OCI-LY7 (cell line): ENCODE measurements at regions not wholly inside any gene's neighbourhood (a gene's known extent, or its start where the extent isn't known, plus 50 kb on each side); places are given as distances from the start of the nearest gene placed in this dataset.

Source experiments
- BruUV-seq: library from RNA; stranded (reverse); fragments of 400-500 nt; replicated peaks from 2 replicates; lab custom pipeline; 2021; lab: Mats Ljungman, UMichigan
- CTCF ChIA-PET: fragments of 300-600 bp; sonication (Branson Sonifier 250); formaldehyde crosslinking; loops from one replicate; lab custom pipeline; 2022; ENCODE audit warnings: antibody characterized with exemption; ENCODE audit not compliant: unreplicated experiment; lab: Charles Lee
- POLR2A ChIA-PET: fragments of 300-600 bp; sonication (Branson Sonifier 250); formaldehyde crosslinking; loops from one replicate; lab custom pipeline; 2022; ENCODE audit warnings: antibody characterized with exemption; lab: Charles Lee
- DNase-seq: peaks from one replicate; pipeline ENCODE4 v3.0.0-alpha.2; 2015; ENCODE audit warnings: low spot score
- H2AFZ ChIP-seq: fragments of 200-600 bp; sonication (generic), shearing (Covaris generic); 2 replicates; pipeline ENCODE4 v1.6.1; 2014; ENCODE audit warnings: mild to moderate bottlenecking, antibody characterized with exemption, low read length, moderate library complexity
- H3K27ac ChIP-seq: fragments of 200-600 bp; sonication (generic); 2 replicates; pipeline ENCODE4 v1.5.1; 2014; ENCODE audit warnings: mixed run types, low read depth, mild to moderate bottlenecking, moderate library complexity, low read length, inconsistent platforms; ENCODE audit not compliant: poor library complexity, severe bottlenecking
- H3K36me3 ChIP-seq: fragments of 200-600 bp; sonication (generic); 2 replicates; pipeline ENCODE4 v1.6.1; 2014; ENCODE audit warnings: mild to moderate bottlenecking, antibody characterized with exemption, low read length, moderate library complexity, mixed read lengths; ENCODE audit not compliant: insufficient read depth
- H3K4me1 ChIP-seq: fragments of 200-600 bp; sonication (generic); 2 replicates; pipeline ENCODE4 v1.5.1; 2014; ENCODE audit warnings: mild to moderate bottlenecking, low read length; ENCODE audit not compliant: insufficient read depth, poor library complexity, severe bottlenecking
- H3K4me2 ChIP-seq: fragments of 200-600 bp; sonication (generic); 2 replicates; pipeline ENCODE4 v1.6.1; 2014; ENCODE audit warnings: mild to moderate bottlenecking, low read length
- H3K4me3 ChIP-seq: fragments of 200-600 bp; sonication (generic); 2 replicates; pipeline ENCODE4 v1.5.1; 2014; ENCODE audit warnings: mild to moderate bottlenecking, low read depth, low read length; ENCODE audit not compliant: poor library complexity, severe bottlenecking
- H3K79me2 ChIP-seq: fragments of 200-600 bp; sonication (generic); 2 replicates; pipeline ENCODE4 v1.6.1; 2016; ENCODE audit warnings: low read depth, mild to moderate bottlenecking, low read length, moderate library complexity, mixed read lengths; ENCODE audit not compliant: insufficient read depth
- H3K9me2 ChIP-seq: fragments of 200-600 bp; sonication (generic); 2 replicates; pipeline ENCODE4 v1.6.1; 2016; ENCODE audit warnings: mild to moderate bottlenecking, low read length, mixed read lengths; ENCODE audit not compliant: insufficient read depth
- H3K9me3 ChIP-seq: fragments of 200-600 bp; sonication (generic); 2 replicates; pipeline ENCODE4 v1.6.1; 2014; ENCODE audit warnings: mild to moderate bottlenecking, mixed run types, low read length, mixed read lengths
- H4K20me1 ChIP-seq: fragments of 200-600 bp; sonication (generic); 2 replicates; pipeline ENCODE4 v1.6.1; 2014; ENCODE audit warnings: mild to moderate bottlenecking, antibody characterized with exemption, low read length, moderate library complexity, mixed read lengths; ENCODE audit not compliant: insufficient read depth
- CTCF ChIP-seq: fragments of 200-600 bp; sonication (generic); conservative IDR thresholded peaks from 2 replicates; pipeline ENCODE4 v1.5.1; 2014; ENCODE audit warnings: mild to moderate bottlenecking, antibody characterized with exemption, low read length, moderate library complexity, mixed read lengths
- EZH2phosphoT487 ChIP-seq: fragments of 200-600 bp; sonication (generic); IDR thresholded peaks from 2 replicates; pipeline ENCODE4 v1.6.1; 2018; ENCODE audit warnings: low read depth, borderline replicate concordance, mild to moderate bottlenecking, mixed run types, antibody characterized with exemption, low read length, moderate library complexity, mixed read lengths
- intact Hi-C: fragments of 100-400 bp; cut with micrococcal nuclease; formaldehyde crosslinking; loops from one replicate; pipeline ENCODE4 v1.10.0; 2022; ENCODE audit not compliant: unreplicated experiment

- Histone ChIP-seq H3K4me1 (no peaks in the 10 kb centered on the region), H2AFZ (no peak overlapping the region), H3K27ac (no peak overlapping the region), H3K4me3 (no peak overlapping the region), H3K9me3 (no peaks in the 10 kb centered on the region), H3K36me3 (no peaks in the 10 kb centered on the region), H4K20me1 (no peaks in the 10 kb centered on the region), H3K79me2 (no peaks in the 10 kb centered on the region), H3K4me2 (no peak overlapping the region), H3K9me2 (no peaks in the 10 kb centered on the region)
- ChIA-PET CTCF (interaction anchor here (0.5 kb wide), 1 partner anchor 296 kb away, joined by 3 read pairs; no protein-coding TSS in a partner anchor), POLR2A (interaction anchor here (0.6 to 1.4 kb wide), 4 partner anchors 21 to 847 kb away, joined by 3 to 5 read pairs (median 3); no protein-coding TSS in a partner anchor)
- TF ChIP-seq EZH2phosphoT487 (no peak), CTCF (no peak)
- intact Hi-C loops, result no loop called here
- BruUV-seq, result no TSS peak
- DNase-seq, result no peak
Observed at GRCh38 chr13:22189176-22190048, 518.5 kb downstream of the FGF9 start.

- CTCF ChIA-PET, result interaction anchor here (0.6 kb wide), 1 partner anchor 1198 kb away, joined by 4 read pairs; no protein-coding TSS in a partner anchor
- H3K9me3 ChIP-seq, result no peaks in the 10 kb centered on the region
- no peak overlapping the region for H3K27ac ChIP-seq
- no TSS peak for BruUV-seq
- TF ChIP-seq EZH2phosphoT487 (no peak), CTCF (no peak)
- no peak overlapping the region for H3K4me2 ChIP-seq
- H4K20me1 ChIP-seq, result no peaks in the 10 kb centered on the region
- no peaks in the 10 kb centered on the region for H3K9me2 ChIP-seq
- H3K36me3 ChIP-seq, result no peaks in the 10 kb centered on the region
- POLR2A ChIA-PET, result interaction anchor here (0.6 kb wide), 1 partner anchor 79 kb away, joined by 3 read pairs; no protein-coding TSS in a partner anchor
- intact Hi-C loops, result no loop called here
- H3K4me1 ChIP-seq, result no peaks in the 10 kb centered on the region
- no peak overlapping the region for H2AFZ ChIP-seq
- no peak overlapping the region for H3K4me3 ChIP-seq
- no peak for DNase-seq
- H3K79me2 ChIP-seq, result no peaks in the 10 kb centered on the region
Observed at GRCh38 chr13:22193070-22193469, 522.2 kb downstream of the FGF9 start.
